ENCODE measurements at regions not wholly inside any gene's neighbourhood (a gene's known extent, or its start where the extent isn't known, plus 50 kb on each side); places are given as distances from the start of the nearest gene placed in this dataset.

DNA sequence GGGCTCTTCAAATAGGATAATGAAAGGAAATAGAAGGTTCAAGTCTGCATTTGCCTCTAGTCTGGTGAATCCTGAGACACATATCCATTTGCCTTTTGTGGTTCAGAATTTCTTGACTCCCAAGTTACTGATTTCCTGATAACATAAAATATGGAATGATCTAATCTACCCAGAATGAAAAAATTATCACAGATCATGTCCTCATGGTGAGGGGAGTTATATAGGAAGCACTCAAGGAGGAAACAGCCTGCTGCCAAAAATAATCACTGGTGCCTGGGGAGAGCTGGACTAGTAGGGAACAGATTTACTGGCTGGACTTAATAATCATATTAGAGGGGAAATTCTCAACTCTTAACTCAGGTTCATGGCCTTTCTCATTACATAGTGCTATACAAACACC is 95.5 kb upstream of the STK17B start:
- intact Hi-C loops (cut with micrococcal nuclease), result loop anchor here in 1 of 2 donors (5.0 kb wide), 1 partner anchor 95 kb away; the partner anchor contains the start of gene STK17B
- peak overlapping the region; percentile 1 for H3K4me2 ChIP-seq (replicated peaks; ENCODE audit: extremely low read depth, low read length, poor library complexity, severe bottlenecking)
- H3K9ac ChIP-seq (ENCODE audit: insufficient read depth, low read length, poor library complexity, severe bottlenecking), result no peak overlapping the region
- H3K27ac Mint-ChIP-seq, result peak overlapping the region; percentile 21 to 83 (median 60)
- peaks cover 0 to 1% (median 0%) of the 10 kb centered on the region in 3 donors for H3K27me3 Mint-ChIP-seq (ENCODE audit: low read depth in 3 of 3)
- H3K27me3 ChIP-seq (ENCODE audit: control insufficient read depth in 2 of 2, insufficient read depth in 2 of 2, low read length in 2 of 2), result no peaks in the 10 kb centered on the region
- no peak overlapping the region for H3K4me3 ChIP-seq (replicated peaks in 1 of 3; ENCODE audit: low read depth in 2 of 3, low read length in 3 of 3)
- H3K4me3 Mint-ChIP-seq, result no peak overlapping the region
- H3K4me1 Mint-ChIP-seq, result peaks cover 52% of the 10 kb centered on the region
- H3K4me1 ChIP-seq (ENCODE audit: control insufficient read depth in 1 of 2, insufficient read depth in 2 of 2, low read length in 2 of 2), result peaks cover 49 to 62% of the 10 kb centered on the region in 2 donors
- DNase-seq, result no peak
- H3K9me3 ChIP-seq (replicated peaks in 1 of 2; ENCODE audit: control insufficient read depth in 1 of 2, insufficient read depth in 1 of 2, low read length in 2 of 2), result no peaks in the 10 kb centered on the region
- H3K79me2 ChIP-seq (ENCODE audit: insufficient read depth, low read length), result no peaks in the 10 kb centered on the region
- H3K9me3 Mint-ChIP-seq, result no peaks in the 10 kb centered on the region
- no peaks in the 10 kb centered on the region for H3K36me3 ChIP-seq (replicated peaks in 1 of 2; ENCODE audit: control insufficient read depth in 1 of 2, insufficient read depth in 2 of 2, low read length in 2 of 2)
- H3K36me3 Mint-ChIP-seq, result no peaks in the 10 kb centered on the region
- H4K20me1 ChIP-seq (ENCODE audit: insufficient read depth, low read length), result no peaks in the 10 kb centered on the region
- H3K27ac ChIP-seq (ENCODE audit: low read depth in 1 of 2, low read length in 2 of 2), result no peak overlapping the region
- H2AFZ ChIP-seq (ENCODE audit: insufficient read depth, low read depth, low read length, poor library complexity, severe bottlenecking), result no peak overlapping the region
- TF ChIP-seq, protein P1, sequence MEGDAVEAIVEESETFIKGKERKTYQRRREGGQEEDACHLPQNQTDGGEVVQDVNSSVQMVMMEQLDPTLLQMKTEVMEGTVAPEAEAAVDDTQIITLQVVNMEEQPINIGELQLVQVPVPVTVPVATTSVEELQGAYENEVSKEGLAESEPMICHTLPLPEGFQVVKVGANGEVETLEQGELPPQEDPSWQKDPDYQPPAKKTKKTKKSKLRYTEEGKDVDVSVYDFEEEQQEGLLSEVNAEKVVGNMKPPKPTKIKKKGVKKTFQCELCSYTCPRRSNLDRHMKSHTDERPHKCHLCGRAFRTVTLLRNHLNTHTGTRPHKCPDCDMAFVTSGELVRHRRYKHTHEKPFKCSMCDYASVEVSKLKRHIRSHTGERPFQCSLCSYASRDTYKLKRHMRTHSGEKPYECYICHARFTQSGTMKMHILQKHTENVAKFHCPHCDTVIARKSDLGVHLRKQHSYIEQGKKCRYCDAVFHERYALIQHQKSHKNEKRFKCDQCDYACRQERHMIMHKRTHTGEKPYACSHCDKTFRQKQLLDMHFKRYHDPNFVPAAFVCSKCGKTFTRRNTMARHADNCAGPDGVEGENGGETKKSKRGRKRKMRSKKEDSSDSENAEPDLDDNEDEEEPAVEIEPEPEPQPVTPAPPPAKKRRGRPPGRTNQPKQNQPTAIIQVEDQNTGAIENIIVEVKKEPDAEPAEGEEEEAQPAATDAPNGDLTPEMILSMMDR (IDR thresholded peaks at IDR 0.05), result no peak

- H3K4me3 Mint-ChIP-seq, result peak overlapping the region; percentile 45 to 66
- peaks cover 41 to 53% of the 10 kb centered on the region in 2 donors for H3K4me1 ChIP-seq (ENCODE audit: control insufficient read depth in 1 of 2, insufficient read depth in 2 of 2, low read length in 2 of 2)
Measured at GRCh38 chr2:196268025-196268424, 96.6 kb upstream of the STK17B start.

More at GRCh38 chr2:196268025-196268424, 96.6 kb upstream of the STK17B start:
- intact Hi-C loops (cut with micrococcal nuclease), result loop anchor here (1.0 to 5.0 kb wide), 4 partner anchors 23 to 99 kb away; partner anchors contain the start of gene STK17B (in 1 of the 2)
- no peaks in the 10 kb centered on the region for H3K36me3 Mint-ChIP-seq
- H3K4me3 ChIP-seq (replicated peaks in 1 of 3; ENCODE audit: low read depth in 2 of 3, low read length in 3 of 3), result peak overlapping the region; percentile 26 to 62 (median 36)
- WGBS (ENCODE audit: insufficient coverage), result no CpG with 5 or more reads among the region's 1 CpG
- H3K36me3 ChIP-seq (replicated peaks in 1 of 2; ENCODE audit: control insufficient read depth in 1 of 2, insufficient read depth in 2 of 2, low read length in 2 of 2), result no peaks in the 10 kb centered on the region
- H3K9ac ChIP-seq (ENCODE audit: insufficient read depth, low read length, poor library complexity, severe bottlenecking), result peak overlapping the region; percentile 46
- TF ChIP-seq, protein P1 (IDR thresholded peaks at IDR 0.05), result no peak
- no peaks in the 10 kb centered on the region for H3K27me3 ChIP-seq (ENCODE audit: control insufficient read depth in 2 of 2, insufficient read depth in 2 of 2, low read length in 2 of 2)
- no peaks in the 10 kb centered on the region for H3K9me3 ChIP-seq (replicated peaks in 1 of 2; ENCODE audit: control insufficient read depth in 1 of 2, insufficient read depth in 1 of 2, low read length in 2 of 2)
- no peak overlapping the region for H2AFZ ChIP-seq (ENCODE audit: insufficient read depth, low read depth, low read length, poor library complexity, severe bottlenecking)
- no peaks in the 10 kb centered on the region for H3K79me2 ChIP-seq (ENCODE audit: insufficient read depth, low read length)
- DNase-seq, result peak; percentile 44 to 61 (median 56)
- peak overlapping the region; percentile 92 to 97 (median 95) for H3K27ac Mint-ChIP-seq
- H4K20me1 ChIP-seq (ENCODE audit: insufficient read depth, low read length), result no peaks in the 10 kb centered on the region
- peaks cover 0 to 1% (median 0%) of the 10 kb centered on the region in 3 donors for H3K27me3 Mint-ChIP-seq (ENCODE audit: low read depth in 3 of 3)
- peaks cover 44% of the 10 kb centered on the region for H3K4me1 Mint-ChIP-seq
- H3K27ac ChIP-seq (ENCODE audit: low read depth in 1 of 2, low read length in 2 of 2), result peak overlapping the region in 1 of 2 donors; percentile 94
- H3K9me3 Mint-ChIP-seq, result no peaks in the 10 kb centered on the region
- peak overlapping the region; percentile 70 for H3K4me2 ChIP-seq (replicated peaks; ENCODE audit: extremely low read depth, low read length, poor library complexity, severe bottlenecking)

Measured in CD14-positive monocyte (primary cell).